Effector CD8-positive, alpha-beta T cell (primary cell): ENCODE measurements at regions not wholly inside any gene's neighbourhood (a gene's known extent, or its start where the extent isn't known, plus 50 kb on each side); places are given as distances from the start of the nearest gene placed in this dataset.

Source experiments
- DNase-seq: peaks from one replicate; lab custom pipeline; 2025; lab: John Stamatoyannopoulos, UW

DNA sequence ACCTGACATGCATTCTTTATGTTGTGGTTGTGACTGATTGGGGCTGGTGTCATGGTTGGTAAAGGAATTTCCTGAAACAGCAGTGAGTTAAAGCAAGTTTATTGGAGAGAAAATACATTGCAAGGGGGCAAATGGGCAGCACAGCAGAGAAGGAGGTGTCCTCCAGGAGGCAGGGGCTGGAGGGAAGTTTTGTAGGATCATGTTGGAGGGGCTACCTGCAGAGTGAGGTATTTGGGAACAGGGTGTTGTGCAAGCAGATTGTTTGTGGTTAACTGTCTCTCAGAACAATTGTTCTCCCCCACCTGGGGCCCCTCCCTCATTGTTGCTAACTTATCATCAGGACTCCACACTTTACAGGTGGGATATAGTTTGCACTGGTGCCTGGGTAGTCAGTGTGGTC, 196.0 kb downstream of the NSUN3 start:
- no peak for DNase-seq

DNA sequence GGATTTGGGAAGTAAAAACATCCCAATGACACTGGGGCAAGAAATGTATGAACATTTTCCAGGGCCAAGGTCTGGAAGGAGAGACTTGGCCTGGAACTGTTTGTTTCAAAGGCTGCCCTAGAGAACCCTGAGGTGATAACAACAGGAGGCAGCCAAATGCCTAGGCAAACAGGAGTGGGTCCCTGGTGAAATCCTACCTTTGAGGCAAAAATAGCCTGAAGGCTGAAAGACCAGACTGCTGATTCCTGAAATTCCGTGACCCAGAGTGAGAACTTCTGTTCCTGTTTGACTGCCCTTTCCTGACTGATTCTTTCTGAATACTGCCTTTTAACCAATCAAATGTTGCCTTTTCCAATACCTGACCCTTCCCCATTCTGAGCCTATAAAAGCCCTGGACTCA, 196.4 kb downstream of the NSUN3 start:
- DNase-seq = no peak

DNA sequence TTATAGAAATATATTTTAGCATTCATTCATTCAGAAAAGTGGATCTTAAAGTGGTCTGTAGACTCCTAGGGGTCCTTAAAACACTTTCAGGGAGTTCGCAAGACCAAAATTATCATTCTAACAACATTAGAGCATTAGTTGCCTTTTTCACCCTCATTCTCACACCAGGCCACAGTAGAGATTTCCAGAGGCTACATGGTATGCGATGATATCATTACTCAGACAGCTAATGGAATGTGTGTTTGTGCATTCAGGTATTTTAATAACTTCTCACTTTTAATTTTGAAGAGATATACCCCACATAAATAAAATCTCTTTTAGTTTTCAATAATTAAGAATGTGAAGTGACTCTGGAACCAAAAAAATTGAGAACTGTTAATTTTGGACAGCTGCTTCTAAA, 206.9 kb downstream of the NSUN3 start:
- DNase-seq = no peak

DNA sequence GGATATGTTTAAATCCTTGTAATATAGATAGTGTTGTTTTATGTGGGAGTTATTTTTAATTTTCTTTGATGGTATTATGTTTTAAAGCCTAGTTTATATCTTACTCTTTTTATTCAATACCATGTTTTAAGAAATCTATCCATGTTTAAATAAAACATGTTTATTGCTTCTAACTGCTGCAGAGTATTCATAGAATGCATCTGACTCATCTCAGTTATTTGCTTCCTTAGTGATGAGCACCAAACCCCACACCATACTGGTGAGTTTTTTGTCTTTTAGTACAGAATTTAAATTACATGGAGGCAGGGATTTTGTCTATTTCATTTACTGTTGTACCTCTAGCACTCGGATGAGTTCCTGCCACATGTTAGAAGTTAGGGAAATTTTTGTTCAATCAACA, 209.2 kb downstream of the NSUN3 start:
- DNase-seq = no peak

DNA sequence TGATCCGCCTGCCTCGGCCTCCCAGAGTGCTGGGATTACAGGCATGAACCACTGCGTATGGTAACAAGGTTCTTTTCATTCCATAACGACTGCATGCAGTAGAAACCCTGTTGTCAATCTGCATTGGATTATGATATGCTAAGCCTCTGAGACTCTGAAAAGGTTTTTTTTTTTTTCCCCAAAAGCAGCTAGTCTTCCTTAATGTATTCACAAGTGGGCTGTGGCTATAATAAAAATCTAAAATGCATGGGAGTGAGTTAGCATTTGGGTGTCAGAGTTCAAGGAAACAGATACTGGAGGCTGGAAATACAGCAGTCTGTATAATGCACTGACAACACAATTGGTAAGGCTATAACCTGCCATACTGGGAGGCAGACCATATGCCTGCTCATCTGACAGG, 218.1 kb downstream of the NSUN3 start:
- no peak for DNase-seq

DNA sequence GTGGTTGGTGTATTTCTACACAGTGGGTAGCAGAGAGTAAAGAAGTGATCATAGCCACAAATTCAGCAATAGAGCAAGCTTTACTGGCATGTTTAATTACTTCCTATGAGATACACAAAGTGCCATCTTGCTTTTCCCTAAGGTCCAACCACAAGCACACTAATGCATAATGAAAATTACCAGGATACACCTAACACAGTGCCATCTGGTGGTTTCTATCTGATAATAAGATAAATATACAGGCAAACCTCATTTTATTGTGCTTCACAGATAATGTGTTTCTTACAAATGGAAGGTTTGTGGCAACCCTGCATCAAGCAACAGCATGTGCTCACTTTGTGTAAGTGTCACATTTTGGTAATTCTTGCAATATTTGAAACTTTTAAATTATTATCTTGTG, 223.0 kb downstream of the NSUN3 start:
- no peak for DNase-seq

DNA sequence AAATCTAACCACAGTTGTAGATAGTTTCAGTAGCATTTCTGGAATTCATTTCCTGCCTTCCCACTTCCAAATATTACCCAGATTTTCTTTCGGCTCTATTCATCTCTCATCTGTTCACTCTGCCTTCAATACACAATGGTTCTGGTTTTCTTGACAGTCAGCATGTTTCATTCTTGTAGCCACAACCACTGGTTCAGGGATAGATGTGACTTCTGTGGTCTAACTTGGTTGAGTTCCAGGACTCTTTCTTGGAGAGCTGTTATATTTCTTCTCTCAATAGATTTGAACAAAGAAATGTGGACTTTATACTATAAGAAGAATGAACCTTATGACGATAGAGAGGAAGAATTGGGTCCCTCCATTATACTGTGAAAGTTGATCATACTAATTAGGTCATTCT, 228.8 kb downstream of the NSUN3 start:
- DNase-seq = no peak

DNA sequence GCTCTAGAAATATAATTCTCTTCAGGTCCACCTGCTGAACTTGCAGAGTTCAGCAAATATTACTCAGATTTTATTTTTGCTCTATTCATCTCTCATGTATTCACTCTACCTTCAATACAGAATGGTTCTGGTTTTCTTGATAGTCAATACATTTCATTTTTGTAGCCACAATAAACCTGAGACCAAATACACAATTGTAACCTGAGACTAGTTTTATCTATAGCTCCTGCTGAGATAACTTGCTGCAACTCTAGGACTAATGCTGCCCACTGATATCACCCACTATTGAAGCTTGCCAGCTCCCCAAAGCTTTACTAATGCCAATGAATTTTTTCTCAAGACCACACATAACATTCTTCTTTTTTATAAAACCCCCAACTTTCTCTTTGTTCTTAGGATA, 229.3 kb downstream of the NSUN3 start:
- DNase-seq = no peak

DNA sequence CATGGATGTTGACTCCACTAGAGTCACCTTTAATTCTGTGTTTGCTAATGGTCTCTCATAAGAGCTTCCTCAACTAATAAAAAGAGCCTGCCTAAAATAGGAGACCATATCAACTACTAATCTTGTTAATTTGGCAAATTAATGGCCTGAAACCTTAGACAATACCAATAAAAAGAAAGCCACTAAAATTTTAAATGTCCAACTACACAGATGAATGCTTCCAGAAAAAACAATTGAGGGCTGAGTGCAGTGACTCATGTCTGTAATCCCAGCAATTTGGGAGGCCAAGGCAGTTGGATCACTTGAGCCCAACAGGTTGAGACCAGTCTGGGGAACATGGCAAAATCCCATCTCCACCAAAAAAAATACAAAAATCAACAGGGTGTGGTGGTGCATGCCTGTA, 230.9 kb downstream of the NSUN3 start:
- no peak for DNase-seq

DNA sequence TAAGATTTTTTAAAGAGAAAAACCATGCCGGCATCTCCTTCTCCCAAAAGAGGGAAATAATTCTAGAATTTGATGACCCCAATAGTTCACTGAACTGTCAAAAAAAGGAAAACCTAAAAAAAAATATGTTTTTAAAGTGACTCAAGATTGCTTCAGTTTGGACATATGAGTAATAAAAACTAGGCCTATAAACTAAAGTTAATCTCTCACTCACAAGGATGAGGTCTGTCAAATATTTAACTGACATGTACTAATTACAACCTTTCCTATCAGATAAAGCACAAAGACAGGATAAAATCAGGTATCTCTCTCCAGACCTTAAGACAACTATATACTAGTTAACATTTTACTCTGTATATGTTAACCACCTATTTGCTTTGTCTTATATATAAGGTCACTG, 231.9 kb downstream of the NSUN3 start:
- DNase-seq = no peak

DNA sequence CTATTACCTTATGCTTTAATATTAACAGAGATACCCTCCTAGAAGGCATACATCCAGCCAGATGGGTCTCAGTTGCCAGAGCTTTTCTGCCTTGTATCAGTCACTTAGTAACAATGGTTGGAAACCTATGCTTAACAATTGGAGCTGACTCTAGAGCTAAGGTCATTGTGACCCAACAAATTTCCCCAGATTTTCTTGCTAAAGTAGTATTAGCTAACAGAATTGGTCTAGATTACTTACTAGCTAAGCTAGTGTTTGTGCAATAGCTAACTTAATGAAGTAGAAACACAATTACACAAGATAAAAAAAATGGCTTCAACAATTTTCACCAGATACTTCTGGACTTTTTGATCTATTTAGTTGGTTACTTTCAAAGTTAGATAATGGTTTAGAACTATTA, 236.9 kb downstream of the NSUN3 start:
- no peak for DNase-seq

DNA sequence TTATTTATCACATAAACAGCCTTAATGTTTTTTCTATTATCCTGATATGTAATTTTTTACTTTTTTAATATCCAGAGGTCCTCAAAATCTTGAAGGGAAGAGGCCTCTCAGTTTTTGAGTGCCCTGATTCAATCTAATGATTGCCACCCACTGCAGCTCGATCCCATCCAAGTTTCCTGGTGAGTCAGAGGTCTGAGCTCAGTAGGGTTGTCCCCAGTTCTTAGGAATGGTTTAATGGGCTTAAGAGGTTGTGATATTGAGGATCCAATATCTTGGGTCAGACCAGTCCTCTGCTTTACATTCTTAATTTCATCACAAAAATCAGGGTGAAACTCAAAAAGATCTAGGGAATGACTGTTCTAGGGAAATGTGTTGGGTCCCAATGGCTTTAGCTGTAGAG, 238.5 kb downstream of the NSUN3 start:
- no peak for DNase-seq

DNA sequence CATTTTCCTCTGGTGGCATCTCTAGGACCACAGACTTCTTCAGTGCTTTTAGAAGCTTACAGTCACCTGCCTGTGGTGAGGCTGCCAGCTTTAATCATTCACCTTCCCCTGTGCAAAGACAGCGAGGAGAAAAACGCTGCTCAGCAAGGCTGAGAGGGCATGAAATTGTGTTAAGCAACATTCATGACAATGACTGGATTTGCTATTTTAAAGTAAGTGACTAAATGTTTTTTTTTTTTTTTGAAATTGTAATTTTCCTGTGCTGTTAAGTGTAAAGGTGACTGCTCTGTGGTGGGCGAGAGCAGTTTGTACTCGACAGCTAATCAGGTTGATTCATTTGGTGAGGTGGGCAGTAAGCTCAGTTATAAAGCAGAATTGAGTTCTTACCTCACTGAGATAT, 240.4 kb downstream of the NSUN3 start:
- DNase-seq = no peak

DNA sequence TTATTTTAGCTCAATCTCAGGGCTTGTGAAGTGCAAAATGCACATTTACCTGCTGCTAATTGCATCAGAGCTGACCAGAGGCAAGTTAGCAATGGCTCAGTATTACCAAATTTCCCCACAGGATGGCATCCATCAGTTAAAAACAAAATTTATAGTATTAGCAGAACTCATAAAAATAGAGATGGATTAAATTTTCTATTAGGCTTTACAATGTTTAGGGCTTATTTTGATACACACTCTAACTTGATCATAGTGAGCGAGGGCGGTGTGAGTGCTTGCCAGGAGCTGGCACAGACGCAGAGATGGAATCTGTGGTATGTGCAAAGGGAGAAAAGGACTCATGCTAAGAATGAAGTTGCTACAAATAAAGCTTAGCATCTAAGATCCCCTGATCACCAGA, 241.0 kb downstream of the NSUN3 start:
- DNase-seq = no peak

DNA sequence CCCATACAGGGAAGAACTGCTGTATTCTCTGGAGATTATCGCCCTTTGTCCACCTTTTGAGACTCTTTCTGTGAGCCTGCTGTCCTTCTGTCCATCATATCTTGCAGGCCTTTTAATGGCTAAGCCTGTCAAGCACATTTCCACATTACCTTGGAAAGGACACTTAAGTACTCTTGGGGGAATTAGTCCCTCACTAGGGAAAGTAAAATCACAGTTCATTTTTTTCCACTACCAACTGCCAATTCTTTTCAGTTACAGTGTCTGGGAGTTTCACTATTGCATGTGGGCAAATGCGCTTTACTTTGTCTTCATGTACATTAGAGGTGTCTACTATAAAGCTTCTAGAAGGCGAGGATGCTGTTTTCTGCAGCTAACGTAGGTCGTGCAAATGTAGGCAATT, 242.1 kb downstream of the NSUN3 start:
- DNase-seq = no peak

DNA sequence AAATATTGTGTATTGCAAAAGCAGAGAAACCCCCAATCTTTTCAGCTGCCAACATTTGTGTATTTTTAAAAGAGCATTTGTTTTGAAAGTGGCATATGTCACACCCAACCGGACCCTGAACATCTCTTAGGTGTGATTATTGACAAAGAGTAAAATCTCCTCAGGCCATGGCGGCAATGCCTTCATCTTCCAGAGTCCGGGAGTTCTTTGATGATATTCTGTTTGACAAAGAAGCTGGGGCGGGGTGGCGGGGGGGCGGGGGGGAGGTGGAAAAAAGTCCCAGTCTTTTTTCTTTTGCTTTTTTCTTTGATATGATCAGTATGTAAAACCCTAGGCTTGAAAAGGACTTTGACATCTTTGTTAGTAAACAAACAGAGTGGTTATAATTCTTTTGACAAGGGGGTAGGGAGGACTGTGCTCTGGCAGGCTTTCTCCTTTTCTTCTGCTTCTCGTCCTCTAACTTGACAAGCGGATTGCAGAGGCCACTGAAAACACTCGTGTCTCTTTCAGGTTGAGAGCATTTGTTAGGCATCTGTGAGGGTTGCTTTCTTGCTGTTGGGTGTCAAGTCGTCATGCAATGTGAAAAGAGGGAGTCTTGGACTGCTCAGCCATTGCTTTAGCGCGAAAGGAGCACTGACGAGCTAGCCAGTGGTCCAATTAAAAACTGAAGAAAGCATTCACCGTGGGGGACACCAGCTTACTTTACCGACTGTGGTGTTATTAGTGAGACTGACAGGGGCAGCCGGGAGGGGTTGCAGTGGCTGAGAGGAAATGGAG, 243.2 kb downstream of the NSUN3 start:
- no peak for DNase-seq

DNA sequence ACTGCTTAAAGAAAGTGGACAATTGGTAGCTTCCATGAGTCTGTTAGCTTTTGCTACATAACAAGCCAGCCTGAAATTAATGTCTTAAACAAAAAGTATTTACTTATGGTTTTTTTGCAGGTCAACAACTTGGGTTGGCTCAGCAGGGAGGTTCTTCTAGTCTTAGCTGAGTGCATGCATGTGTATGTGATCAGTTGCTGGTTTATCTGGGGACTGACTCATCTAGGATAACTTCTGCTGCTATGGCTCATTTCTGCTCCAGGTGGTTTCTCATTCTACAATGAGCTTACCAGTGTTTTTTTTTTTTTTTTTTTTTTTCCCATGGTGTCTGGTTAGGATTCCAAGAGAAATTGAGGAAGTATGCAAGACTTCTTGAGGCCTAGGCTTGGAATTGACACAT, 244.7 kb downstream of the NSUN3 start:
- no peak for DNase-seq

DNA sequence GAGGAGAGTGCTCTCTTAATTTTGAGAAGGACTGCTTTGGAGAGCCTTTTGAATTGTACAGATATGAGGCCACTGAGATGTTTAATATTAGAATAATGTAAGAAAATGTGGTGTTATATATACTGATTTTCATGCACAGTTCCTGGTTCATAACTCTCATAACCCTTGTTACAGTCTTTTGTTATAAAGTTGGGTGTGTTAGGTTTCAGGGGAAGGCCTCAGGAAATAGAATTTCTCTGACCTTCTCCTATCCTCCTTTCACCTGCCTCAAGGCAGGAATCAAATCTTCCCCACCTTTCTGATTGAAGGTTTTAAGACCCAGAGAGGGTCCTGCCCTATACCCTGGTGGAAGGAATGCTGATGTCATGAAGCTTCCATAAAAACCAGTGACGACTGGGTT, 245.9 kb downstream of the NSUN3 start:
- no peak for DNase-seq

DNA sequence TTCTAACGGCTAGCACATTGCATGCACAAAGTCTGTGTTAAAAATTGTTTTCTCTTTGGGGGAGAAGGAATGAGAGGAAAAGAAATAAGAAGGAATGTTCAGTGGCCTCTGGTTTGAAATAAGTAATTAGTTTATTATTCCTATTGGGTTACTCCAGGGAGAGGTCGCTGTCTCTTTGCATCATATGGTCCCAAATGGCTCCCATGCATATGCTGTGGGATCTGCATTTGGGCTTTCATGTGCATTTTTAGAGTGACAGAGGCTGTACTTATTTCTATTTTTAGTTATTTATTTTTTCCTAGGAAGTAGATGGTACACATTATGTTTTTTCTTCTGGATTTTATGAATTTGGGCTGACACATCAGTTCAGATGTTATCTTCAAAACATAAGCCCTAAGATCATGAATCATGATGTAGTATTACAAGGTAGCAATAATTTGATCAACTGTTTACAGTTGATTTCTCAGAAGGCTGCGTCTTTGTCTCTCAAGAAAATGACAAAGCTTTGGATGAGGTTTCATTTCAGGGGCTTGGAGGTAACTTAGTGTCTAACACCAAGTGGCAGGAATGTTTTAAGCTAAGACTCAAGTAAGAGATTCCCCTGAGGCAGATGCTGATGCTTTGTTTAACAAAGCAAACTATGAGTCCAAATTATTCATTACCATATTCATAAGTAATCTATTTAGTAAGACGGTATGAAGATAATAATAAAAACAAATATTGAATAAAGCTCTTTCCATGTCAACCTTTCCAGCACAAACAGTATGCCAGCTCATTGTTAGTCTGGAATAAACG, 247.7 kb downstream of the NSUN3 start:
- DNase-seq = no peak

DNA sequence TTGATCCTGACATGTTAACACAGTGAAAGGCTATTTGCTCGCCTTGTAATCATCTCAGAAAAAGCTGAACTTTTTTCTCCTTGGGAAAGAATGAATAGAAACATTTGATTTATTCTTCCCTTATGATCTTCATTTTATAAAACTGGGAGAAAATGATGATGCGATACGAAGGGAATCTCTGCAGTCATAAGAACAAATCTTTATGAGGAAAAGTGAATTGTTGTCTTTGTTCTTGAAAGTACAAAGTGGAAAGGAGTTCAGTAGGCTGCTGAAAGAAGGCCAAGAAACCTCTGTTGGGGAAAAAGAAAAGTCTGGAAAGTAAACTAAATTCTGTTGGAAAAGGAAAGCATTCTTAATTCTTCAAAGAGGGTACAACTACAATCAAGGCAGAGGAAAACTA, 248.8 kb downstream of the NSUN3 start:
- no peak for DNase-seq

DNA sequence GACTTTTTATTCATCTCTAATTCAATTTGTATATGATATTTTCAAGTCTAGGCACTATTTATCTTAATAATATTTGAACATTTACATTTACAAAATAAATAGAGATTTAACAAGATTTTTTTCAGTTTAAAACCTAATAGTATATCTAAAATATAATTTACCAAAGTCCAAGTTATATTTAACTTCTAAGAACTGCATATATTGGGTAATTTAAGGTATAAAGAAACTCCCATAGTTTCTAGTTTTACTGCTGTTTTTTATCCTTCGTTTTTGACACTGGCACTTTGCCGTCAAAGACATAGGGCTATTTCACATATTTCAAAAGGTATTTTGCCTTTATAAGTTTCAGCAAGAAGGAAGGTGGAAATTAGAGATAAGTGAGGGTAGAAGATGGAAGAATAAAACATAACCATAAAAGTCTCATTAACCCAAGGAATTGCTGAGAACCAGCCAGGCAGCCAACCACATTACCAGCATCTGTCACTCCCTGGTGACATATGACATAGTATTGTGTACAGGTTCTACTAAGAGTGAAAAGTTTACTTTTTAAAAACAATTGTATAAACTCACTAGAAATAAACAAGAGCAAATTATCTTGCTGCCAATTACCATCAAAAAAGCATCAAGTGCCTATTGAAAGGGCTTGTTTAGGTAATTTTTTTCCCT, 251.5 kb downstream of the NSUN3 start:
- DNase-seq = no peak

DNA sequence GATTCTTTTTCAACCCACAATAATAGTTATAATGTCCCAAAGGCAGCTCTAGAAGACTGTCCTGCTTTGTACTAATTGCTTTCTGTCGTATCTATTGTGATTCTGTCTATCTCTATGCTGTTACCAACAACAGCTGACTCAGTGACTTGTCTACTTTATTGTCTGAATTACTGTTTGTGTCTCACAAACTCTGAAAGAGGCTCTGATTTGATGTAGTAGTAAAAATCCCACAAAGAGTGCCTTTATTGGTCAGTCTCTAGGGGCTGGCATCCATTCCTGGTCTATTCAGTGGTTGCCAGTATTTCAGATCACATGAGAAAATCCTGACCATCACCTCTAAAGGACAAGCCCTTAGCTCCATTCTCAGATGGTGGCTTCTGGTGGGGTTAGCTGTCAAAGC, 254.2 kb downstream of the NSUN3 start:
- DNase-seq = no peak

DNA sequence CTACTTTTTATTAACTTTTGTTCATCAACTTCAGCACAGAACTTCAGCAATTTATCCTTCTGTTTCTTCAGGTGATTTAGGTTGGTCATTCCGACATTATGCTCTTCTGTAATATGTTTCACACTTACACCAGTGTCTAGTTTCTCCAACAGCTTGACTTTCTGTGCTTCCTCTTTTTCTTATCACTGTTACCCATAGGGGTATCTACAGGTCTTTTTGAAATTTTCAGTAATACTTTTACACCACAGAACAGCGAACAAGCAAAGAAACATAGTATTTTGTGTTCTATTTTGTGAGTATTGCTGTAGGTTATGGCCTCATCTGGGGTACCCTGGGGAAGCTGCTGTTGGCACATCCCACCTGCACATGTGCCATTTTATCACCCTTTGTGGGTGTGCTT, 260.7 kb downstream of the NSUN3 start:
- DNase-seq = no peak
